Gastrocnemius medialis (tissue), 4 donors: ENCODE measurements at regions not wholly inside any gene's neighbourhood (a gene's known extent, or its start where the extent isn't known, plus 50 kb on each side); places are given as distances from the start of the nearest gene placed in this dataset.

Experiments used
- ATAC-seq, 2 donors: fragments of 150-250 bp; one replicate each; pipeline ENCODE4 v1.9.1; 2016
- DNase-seq, 2 donors: peaks; one replicate each; pipeline ENCODE4 v3.0.0-alpha.2; 2019
- H3K27ac ChIP-seq, 4 donors: fragments of 200-600 bp; sonication (generic); 1 replicate in 1 of 4; 2 replicates in 3 of 4; pipeline ENCODE4 v1.5.1; 2016 to 2018; ENCODE audit warnings: mild to moderate bottlenecking in 2 of 4, moderate library complexity in 1 of 4
- H3K27me3 ChIP-seq, 3 donors: fragments of 200-600 bp; sonication (generic) in 2 of 3; 1 replicate in 1 of 3; 2 replicates in 2 of 3; pipeline versions ENCODE4 v1.5.1 to v1.6.0; 2016 to 2019; ENCODE audit warnings: mild to moderate bottlenecking in 1 of 3, moderate library complexity in 1 of 3
- H3K36me3 ChIP-seq, 2 donors: fragments of 200-600 bp; sonication (generic) in 1 of 2; one replicate each; pipeline ENCODE4 v1.5.1; 2017 to 2018
- H3K4me1 ChIP-seq, 2 donors: fragments of 200-600 bp; sonication (generic) in 1 of 2; one replicate each; pipeline ENCODE4 v1.5.1; 2016 to 2017; ENCODE audit warnings: mild to moderate bottlenecking in 2 of 2
- H3K4me3 ChIP-seq, 4 donors: fragments of 200-600 bp; sonication (generic) in 3 of 4; 1 replicate in 1 of 4; 2 replicates in 3 of 4; pipeline ENCODE4 v1.5.1; 2016 to 2019; ENCODE audit warnings: mild to moderate bottlenecking in 2 of 4
- H3K9me3 ChIP-seq, 3 donors: fragments of 200-600 bp; sonication (generic) in 2 of 3; 1 replicate in 1 of 3; 2 replicates in 2 of 3; pipeline ENCODE4 v1.5.1; 2016 to 2019
- CTCF ChIP-seq, 5 experiments: fragments of 450-650 bp in 3 of 5; fragments of 200-600 bp in 2 of 5; sonication (generic) in 2 of 5; IDR thresholded peaks in 4 of 5; conservative IDR thresholded peaks in 1 of 5; 1 replicate in 4 of 5; 2 replicates in 1 of 5; pipeline ENCODE4 v1.5.1; 2016 to 2019; ENCODE audit warnings: antibody characterized with exemption in 5 of 5, mild to moderate bottlenecking in 3 of 5, moderate library complexity in 3 of 5
- POLR2A ChIP-seq, 2 donors: fragments of 450-650 bp; IDR thresholded peaks; one replicate each; pipeline ENCODE4 v1.6.1; 2017; ENCODE audit warnings: antibody characterized with exemption in 2 of 2, mild to moderate bottlenecking in 2 of 2, moderate library complexity in 2 of 2
- in situ Hi-C, 4 donors: fragments of 200-750 bp; cut with MboI; loops; one replicate each; pipeline versions ENCODE4 v1.15.0 to v1.8.0; 2017; ENCODE audit warnings: low sequenced_read_pairs in 4 of 4
- intact Hi-C: fragments of 100-400 bp; cut with DNase I; formaldehyde crosslinking; loops from one replicate; pipeline ENCODE4 v1.15.1; 2023; ENCODE audit warnings: low total_unique reads

DNA sequence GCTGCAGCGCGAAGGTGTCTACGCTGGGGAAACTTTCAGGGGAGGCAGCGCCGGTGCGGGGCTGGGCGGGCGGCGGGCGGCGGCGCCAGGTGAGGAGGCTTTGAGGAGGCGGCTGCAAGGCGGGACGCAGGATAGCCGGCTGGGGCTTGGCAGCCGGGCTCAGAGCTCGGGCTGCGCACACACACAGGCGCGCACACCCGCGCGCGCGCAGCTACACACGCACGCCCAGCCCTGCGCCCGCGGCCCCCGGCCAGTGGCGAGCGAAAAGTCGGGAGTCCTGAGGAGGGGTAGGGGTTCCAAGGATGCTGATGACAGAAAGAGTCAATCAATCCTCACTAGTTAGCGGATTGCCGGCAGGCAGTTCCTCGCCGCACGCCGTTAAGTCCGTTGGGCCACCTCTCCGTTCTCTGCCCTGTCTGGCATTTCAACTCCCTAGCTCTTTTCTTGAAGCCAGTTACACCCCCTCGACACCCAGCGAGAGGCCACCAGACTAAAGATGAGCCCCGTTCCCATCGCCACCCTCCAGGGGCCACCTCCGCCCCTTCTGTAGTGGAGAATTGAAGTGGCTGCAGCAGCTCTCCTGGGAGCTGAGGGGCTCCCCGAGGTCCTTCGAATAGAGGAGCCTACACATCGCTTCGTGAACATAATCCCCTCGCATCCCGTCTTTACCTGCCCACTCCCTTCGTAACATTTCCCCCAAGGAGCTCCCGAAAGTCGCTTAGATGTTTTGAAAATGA is 1640.3 kb upstream of the C9orf72 start, which contains the start of gene LINGO2:
Gene LINGO2 (minus strand): TSS at position 185 of the 737 bp plus-strand sequence.
- H3K27me3 ChIP-seq, result peaks cover 23 to 58% (median 55%) of the 10 kb centered on the region in 3 donors
- in situ Hi-C loops, result no loop called here
- H3K27ac ChIP-seq, result no peak within 1 kb of the TSS
- TF ChIP-seq CTCF (IDR thresholded peaks at IDR 0.05 in 4 of 5, conservative IDR thresholded peaks at IDR 0.05 in 1 of 5) (no peak), POLR2A (IDR thresholded peaks at IDR 0.05) (no peak)
- DNase-seq (no peak), ATAC-seq (no peak)
- intact Hi-C loops, result no loop called here
- no peaks in the 10 kb centered on the region for H3K9me3 ChIP-seq
- H3K4me1 ChIP-seq, result no peaks in the 10 kb centered on the region
- no peaks in the 10 kb centered on the region for H3K36me3 ChIP-seq
- H3K4me3 ChIP-seq, result peak within 1 kb of the TSS in 2 of 4 donors; percentile 17 to 25

DNA sequence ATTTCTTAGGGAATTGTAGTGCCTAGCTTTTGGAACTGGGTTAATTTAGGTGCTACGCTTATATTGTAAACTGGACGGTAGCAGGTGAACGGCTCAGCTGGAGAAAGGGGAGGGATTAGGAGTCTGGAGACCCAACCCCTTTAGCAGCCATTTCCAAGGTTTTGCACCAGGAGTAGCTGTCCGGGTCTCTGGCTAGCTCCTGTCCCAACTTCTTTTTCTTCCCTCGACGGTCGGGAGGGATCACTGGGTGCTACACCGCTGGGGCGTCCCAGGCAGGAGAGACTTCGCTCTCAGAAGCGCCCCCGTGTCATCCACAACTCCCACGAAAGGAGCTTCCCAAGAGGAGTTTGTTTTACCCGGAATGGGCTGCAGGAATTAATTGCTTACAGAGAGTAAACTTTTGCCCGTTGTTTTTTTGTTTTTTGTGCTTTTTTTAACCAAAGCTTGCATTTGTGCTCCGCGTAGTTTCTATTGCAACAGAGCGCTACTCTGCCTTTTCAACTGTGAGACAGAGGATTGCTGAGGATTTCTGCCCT is 1640.9 kb upstream of the C9orf72 start:
- intact Hi-C loops (no loop called here), in situ Hi-C loops (no loop called here)
- H3K9me3 ChIP-seq, result no peaks in the 10 kb centered on the region
- no peaks in the 10 kb centered on the region for H3K4me1 ChIP-seq
- H3K27ac ChIP-seq, result no peak overlapping the region
- no peaks in the 10 kb centered on the region for H3K36me3 ChIP-seq
- ATAC-seq, result no peak
- peaks cover 23 to 58% (median 55%) of the 10 kb centered on the region in 3 donors for H3K27me3 ChIP-seq
- TF ChIP-seq POLR2A (IDR thresholded peaks at IDR 0.05) (no peak), CTCF (IDR thresholded peaks at IDR 0.05 in 4 of 5, conservative IDR thresholded peaks at IDR 0.05 in 1 of 5) (no peak)
- DNase-seq, result no peak
- no peak overlapping the region for H3K4me3 ChIP-seq

GRCh38 chr9:29214690-29215253 is 1641.5 kb upstream of the C9orf72 start:
- TF ChIP-seq CTCF (IDR thresholded peaks at IDR 0.05 in 4 of 5, conservative IDR thresholded peaks at IDR 0.05 in 1 of 5), result no peak
- TF ChIP-seq POLR2A (IDR thresholded peaks at IDR 0.05), result no peak
- Histone ChIP-seq H3K4me3 (no peak overlapping the region), H3K36me3 (no peaks in the 10 kb centered on the region), H3K9me3 (no peaks in the 10 kb centered on the region), H3K27me3 (peaks cover 23 to 58% (median 54%) of the 10 kb centered on the region in 3 donors), H3K27ac (no peak overlapping the region), H3K4me1 (no peaks in the 10 kb centered on the region)
- intact Hi-C loops (no loop called here), in situ Hi-C loops (no loop called here)
- DNase-seq (no peak), ATAC-seq (no peak)

- intact Hi-C loops (no loop called here), in situ Hi-C loops (no loop called here)
- Histone ChIP-seq H3K27me3 (peaks cover 15 to 38% (median 37%) of the 10 kb centered on the region in 3 donors), H3K27ac (no peak overlapping the region), H3K4me3 (no peak overlapping the region), H3K9me3 (no peaks in the 10 kb centered on the region), H3K36me3 (no peaks in the 10 kb centered on the region), H3K4me1 (no peaks in the 10 kb centered on the region)
- TF ChIP-seq POLR2A (IDR thresholded peaks at IDR 0.05) (no peak), CTCF (IDR thresholded peaks at IDR 0.05 in 4 of 5, conservative IDR thresholded peaks at IDR 0.05 in 1 of 5) (no peak)
- ATAC-seq, result no peak
- no peak for DNase-seq
Measured at GRCh38 chr9:29217966-29218365, 1644.7 kb upstream of the C9orf72 start.
